Fibroblast of peridontal ligament (primary cell): ENCODE measurements at regions not wholly inside any gene's neighbourhood (a gene's known extent, or its start where the extent isn't known, plus 50 kb on each side); places are given as distances from the start of the nearest gene placed in this dataset.

Source experiments
- DNase-seq: peaks from one replicate; pipeline ENCODE4 v3.0.0-alpha.2; 2010; ENCODE audit errors: extremely low read depth

DNA sequence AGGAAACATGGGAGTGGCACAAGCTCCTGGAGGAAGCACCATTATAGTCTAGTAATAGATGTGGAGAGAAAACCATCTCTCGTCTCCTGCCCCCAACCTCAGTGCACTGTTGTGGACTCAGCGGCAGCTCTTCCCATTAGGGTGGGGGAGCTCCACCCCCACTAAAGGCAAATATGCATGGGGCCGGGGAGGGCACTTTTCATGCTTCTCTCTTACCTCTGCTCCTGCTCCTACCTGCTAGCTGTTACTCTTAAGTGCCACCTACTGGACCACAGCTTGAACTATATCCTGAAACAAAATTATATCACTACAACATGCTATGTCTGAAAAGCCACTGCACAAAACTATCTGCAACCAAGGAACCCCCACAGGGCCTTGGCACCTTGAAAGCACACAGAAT, 112.6 kb upstream of the DACH1 start:
- DNase-seq = no peak

DNA sequence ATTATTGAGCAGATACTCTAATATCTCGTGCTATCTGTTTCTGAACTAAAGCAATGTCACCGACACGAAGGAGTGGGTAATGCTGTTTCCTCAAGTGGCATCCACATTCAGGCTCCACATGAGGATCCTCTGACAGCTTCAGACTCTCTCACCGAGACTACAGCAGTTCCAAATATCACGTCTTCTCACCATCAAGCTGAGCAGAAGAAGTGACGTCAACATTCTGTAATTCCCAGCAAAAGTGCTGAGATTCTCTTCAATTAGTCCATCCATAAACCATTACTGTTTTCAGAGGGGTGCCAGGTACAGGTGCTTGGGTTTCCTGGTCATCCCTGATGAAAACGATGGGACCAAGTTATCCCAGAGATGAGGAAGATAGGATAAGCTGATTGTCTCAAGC, 110.0 kb upstream of the DACH1 start:
- DNase-seq = no peak

DNA sequence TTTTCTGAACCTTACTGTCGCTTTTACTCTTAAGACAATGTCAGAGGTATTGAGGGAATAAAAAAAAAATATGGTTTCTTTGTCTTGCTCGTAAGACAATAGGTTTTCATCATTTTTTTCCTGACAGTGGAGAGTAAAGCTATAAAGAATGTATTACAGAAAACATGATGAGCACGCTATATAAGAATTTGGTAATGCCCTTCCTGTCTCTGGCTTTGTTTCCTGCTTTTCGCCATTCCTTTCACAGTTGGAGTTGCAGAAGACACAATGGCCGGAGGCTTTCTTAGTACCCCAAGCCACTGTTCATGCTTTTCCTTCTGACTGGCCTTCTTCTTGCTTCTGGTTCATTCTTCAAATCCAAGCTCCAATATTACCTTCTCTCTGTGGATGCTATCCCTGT, 101.0 kb upstream of the DACH1 start:
- DNase-seq = no peak

DNA sequence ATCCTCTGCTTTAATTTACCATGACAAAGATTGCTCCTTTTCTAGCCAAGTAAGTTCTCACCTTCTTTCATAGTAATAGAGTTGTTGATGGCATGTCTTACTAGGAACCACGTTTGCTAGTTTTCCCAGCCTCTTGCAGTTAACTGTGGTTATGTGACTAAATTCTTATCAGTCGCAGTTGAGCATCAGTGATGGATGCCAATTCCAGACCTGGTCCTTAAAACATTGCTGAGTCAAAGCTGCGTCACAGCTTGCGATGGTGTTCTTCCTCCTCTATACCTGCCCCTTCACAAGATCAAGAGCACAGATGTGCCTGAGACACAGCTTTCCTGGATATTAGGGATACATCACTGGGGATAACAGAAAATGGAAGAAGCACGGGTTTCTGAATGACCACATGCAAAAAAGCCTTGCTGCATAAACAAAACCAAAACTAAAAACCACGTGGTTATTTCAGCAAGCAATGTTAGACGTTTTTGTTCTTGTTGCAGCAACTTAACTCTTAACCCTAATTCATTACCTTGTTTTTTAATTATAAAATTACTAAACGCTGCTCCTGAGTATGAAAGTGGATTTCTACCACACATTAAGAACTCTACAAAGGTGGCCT, 97.6 kb upstream of the DACH1 start:
- no peak for DNase-seq

DNA sequence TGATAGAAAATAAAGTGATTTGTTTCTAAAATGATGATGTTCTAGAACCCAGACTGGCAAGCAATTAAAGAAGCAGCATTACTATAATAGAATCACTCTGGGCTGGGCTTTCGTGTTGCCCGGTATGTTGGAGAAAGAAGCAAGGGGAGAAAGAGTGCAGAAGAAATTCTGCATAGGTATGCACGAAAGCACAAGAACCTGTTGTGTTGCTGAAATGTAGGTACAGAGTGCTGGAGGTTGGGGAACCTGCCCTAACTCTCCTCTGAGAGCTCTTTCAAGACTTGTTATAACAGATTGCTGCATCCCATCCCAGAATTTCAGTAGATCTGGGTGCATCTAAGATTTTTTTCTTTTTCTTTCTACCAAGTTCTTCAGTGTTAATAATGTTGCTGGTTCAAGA, 95.7 kb upstream of the DACH1 start:
- no peak for DNase-seq

DNA sequence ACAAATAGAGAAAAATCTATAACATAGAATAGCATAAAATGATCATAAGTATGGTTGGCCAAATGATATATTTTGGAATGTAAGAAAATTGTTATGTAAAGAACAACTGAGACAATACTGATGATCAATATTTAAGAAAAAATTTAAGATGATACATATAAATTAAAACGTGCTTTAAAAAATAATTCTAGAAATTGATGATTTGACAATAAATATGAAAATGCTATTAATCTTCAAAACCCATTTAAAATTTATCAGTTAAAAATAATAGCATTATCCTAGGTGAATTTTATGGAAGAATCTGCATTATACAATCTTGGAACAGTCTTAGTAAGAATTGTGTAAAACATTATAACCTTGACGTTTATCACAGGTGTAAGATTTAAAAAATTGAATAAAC, 95.1 kb upstream of the DACH1 start:
- no peak for DNase-seq

DNA sequence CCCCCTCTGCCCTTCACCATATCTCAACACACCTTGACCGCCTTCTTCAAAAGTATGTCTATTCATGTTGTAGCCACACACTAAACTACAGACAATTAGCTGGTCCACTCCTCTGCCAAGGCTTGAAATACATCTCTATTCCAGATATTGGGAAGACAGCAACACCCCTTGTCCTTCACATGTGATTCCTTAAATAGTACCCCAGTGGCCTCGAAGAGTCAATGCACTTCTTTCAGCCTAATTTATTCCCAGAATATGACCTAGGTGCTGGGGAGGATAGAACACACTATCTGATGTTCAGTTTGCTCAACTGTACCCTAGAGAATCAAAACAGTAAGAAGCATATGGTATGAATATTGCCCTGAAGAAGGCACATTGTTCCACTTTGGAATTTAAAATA, 82.4 kb upstream of the DACH1 start:
- DNase-seq = no peak

DNA sequence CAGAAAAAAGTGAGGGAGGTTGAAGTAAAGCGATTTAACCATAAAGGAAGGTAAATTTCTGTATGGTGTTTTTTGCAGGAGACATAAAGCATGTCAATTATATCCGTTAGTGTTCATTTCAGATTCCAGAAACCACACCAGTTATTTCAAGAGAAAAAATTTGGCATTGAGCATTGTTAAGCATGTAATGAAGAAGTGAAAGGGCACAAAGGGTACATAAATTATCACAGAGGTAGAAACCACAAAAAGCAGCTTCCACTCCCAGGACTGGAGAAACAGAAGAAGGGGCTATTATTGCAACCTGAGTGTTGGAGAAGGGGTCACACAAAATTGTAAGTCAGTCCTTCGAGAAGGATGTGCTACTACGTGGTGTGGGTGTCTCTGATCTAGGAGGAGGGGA, 72.2 kb upstream of the DACH1 start:
- no peak for DNase-seq

DNA sequence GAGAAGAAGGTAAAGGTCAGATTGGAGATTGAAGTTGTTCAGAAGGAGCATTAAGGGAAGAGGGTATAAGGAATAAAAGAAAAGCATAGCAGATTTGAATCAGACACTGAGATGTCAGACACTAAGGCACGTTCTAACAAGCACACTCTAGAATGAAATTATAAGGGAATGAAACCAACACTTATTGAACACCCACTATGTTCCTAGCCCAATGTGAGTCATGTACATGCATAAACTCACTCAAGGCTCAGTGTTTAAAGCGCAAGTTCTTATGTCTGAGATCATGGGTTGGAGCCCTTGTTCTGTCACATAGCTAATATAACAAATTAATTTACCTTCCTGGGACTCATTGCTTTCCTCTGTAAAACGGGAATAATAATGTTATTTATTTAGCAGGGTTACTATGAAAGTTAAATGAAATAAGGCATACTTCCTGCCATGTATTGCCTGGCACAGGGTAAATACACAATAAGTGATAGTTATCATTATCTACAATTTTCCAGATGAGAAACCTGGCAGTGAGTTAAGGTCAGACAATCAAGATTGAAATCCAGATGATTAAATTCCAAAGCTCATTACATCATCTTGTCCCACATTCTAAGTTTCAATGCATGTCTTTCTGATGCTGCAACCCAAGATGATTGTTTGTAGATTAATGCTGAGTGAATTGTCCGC, 68.3 kb upstream of the DACH1 start:
- no peak for DNase-seq

DNA sequence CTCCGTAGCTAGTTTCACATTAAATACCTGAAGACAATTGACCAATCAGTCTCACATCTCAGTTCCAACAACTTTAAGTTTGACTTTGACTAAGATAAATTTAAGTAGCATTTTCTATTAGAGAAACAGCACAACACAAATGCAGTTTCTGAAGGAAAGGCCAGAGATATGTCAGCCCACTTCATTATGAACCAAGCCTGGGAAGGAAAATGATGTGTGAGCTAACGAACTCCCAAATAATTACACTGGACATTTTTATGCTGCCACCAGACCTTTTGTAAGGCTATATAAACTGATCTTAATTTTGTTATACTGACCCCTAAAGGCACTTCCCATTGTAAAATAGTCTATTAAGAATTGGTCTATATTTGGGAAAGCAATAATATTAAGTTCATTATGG, 57.9 kb upstream of the DACH1 start:
- no peak for DNase-seq

DNA sequence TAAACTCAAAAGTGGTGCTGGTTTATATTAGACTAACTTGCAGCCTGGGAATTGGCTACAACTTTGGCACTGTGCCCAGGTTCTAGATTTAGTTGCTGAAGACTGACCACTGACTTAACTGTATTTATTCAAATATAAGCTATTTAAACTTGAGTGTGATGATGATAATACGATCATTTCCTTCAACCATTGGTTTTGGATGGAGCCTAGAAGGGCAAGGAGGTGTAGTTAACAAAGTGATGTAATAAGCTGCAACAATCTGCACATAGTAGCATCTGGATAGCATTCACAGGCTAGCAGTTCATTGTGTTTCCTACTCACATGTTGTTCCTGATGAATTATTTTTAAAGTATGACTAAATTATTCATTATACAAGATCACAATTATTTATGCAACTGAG, 55.2 kb upstream of the DACH1 start:
- peak; percentile 2 for DNase-seq
